Motor neuron (in vitro differentiated cells): ENCODE measurements at regions not wholly inside any gene's neighbourhood (a gene's known extent, or its start where the extent isn't known, plus 50 kb on each side); places are given as distances from the start of the nearest gene placed in this dataset.

Experiments
- ATAC-seq, 8 experiments: fragments of 200-7000 bp; cut with Tn5 transposase; replicated peaks in 6 of 8; 2 replicates each; pipeline ENCODE4 v1.8.0; 2021; ENCODE audit warnings: mild to moderate bottlenecking in 8 of 8, moderate library complexity in 8 of 8
- H3K27ac ChIP-seq, 2 donors: fragments of 250-450 bp; sonication (Bioruptor Pico); 2 replicates each; pipeline ENCODE4 v1.9.0; 2021; ENCODE audit warnings: antibody characterized with exemption in 2 of 2, mild to moderate bottlenecking in 2 of 2, moderate library complexity in 1 of 2
- H3K4me1 ChIP-seq, 2 donors: fragments of 250-450 bp; sonication (Bioruptor Pico); replicated peaks in 1 of 2; 2 replicates each; pipeline ENCODE4 v1.6.1; 2021; ENCODE audit warnings: antibody characterized with exemption in 2 of 2, mild to moderate bottlenecking in 2 of 2, moderate library complexity in 1 of 2
- H3K4me3 ChIP-seq, 5 donors: fragments of 250-450 bp; sonication (Bioruptor Pico); 2 replicates each; pipeline ENCODE4 v1.9.0; 2021; ENCODE audit warnings: antibody characterized with exemption in 5 of 5, mild to moderate bottlenecking in 5 of 5, moderate library complexity in 4 of 5
- WGBS, 10 experiments: fragments of 450-650 bp; shearing (Covaris generic); methylation state at CpG; one replicate each; pipeline ENCODE4 v1.0.0; 2022; 5-methylcytosine and 5-hydroxymethylcytosine counted together
- in situ Hi-C, 9 experiments: fragments of 400-800 bp; cut with MboI; loops; one replicate each; pipeline ENCODE4 v1.15.0; 2021; ENCODE audit warnings: low sequenced_read_pairs in 9 of 9, low pct_unique_long_range_greater_than_20kb in 2 of 9; ENCODE audit not compliant: unreplicated experiment in 9 of 9

DNA sequence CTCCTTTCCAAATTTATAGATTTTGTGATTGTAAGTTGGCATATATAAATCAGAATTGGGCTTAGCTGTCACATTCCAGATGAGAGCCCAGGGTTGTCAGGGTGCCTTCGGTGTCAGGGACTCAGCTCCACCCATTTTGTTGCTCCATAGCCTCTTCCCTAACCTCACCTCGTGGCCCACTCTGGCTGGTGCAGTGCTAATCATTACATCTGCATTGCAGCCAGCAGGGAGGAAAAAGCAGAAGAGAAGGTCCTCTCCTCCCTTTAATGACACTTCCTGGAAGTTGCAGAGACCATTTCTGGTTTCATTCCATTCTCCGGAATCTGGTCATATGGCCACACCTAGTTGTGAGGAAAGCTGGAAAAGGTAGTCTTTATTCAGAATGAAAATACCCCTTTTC lies 113.3 kb downstream of the CCT6B start:
- 0 to 86% (median 40%) methylated on average over 1 to 3 of the region's 3 CpGs; no CpG with 5 or more reads in 3 of the 10 experiments for WGBS, 10 experiments
- peak in 3 of 8 experiments; percentile 67 to 72 (median 67) for ATAC-seq
- H3K27ac ChIP-seq: no peak overlapping the region
- H3K4me1 ChIP-seq: peaks cover 2 to 6% of the 10 kb centered on the region in 2 donors
- H3K4me3 ChIP-seq: no peak overlapping the region
- in situ Hi-C loops: no loop called here

DNA sequence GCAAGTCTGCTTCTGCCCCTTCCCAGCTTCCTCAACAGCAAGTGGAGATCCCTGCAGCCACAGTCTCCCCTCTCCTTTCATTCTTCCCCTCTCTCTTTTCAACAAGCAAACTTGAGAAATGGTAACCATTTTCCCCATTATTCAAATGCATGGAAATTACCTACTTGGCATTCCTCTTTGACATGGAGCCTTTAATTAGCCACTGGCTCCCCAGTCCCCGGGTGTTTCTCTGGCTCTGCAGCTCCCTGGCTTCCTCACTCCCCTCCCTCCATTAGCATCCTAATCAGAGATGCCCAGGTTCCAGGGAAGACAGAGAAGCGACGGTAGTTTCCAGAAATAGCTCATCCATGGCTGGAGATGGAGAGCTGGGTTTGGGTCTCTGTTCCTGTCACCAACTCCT lies 116.0 kb downstream of the CCT6B start:
- in situ Hi-C loops: no loop called here
- ATAC-seq: no peak
- 0 to 54% (median 11%) methylated on average over 1 to 3 of the region's 3 CpGs; no CpG with 5 or more reads in 5 of the 10 experiments for WGBS, 10 experiments
- Histone ChIP-seq H3K27ac (no peak overlapping the region), H3K4me1 (peaks cover 0 to 2% of the 10 kb centered on the region in 2 donors), H3K4me3 (no peak overlapping the region)

DNA sequence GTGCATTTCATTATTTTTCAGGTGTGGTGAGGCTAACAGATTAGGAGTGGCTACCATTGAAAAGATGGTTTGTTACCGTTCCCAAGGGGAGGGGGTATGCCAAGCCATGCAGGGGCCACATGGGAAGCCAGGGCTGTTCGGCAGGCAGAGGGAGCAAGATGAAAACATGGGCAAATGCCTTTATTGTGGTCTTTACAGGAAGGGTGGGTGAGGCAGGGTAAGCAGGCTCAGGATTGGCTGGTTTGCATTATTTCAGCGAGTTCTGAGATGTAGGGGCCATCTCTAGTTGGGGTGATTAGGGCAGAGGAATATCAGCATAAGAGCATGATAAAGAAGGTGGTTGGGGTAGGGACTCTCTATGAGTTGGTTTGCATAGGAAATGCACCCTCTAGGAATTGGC lies 117.6 kb downstream of the CCT6B start:
- in situ Hi-C loops: no loop called here
- 0 to 65% (median 31%) methylated on average over 1 to 3 of the region's 3 CpGs; no CpG with 5 or more reads in 2 of the 10 experiments for WGBS, 10 experiments
- no peak for ATAC-seq
- no peaks in the 10 kb centered on the region for H3K4me1 ChIP-seq
- no peak overlapping the region for H3K27ac ChIP-seq
- H3K4me3 ChIP-seq: no peak overlapping the region

DNA sequence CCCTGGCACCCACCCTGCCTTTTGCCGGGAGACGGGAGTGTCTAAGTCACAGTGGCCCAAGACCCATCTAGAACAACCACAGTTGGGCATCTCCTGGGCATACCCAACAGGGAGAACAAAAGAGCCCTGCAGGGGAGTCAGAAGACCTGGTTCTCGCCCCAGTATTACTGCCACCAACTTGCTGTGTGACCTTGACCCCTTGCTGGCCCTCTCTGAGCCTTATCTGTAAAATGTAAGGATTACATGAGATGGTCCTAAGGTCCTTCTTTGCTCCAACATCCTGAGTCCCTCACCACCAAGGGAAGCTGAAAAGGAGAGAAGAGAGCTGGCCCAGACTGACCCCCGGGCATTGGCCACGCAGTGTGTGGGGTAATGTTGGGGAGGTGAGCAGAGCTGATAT lies 119.0 kb downstream of the CCT6B start:
- in situ Hi-C loops: no loop called here
- 69 to 100% (median 85%) methylated on average over 3 to 5 of the region's 5 CpGs; no CpG with 5 or more reads in 6 of the 10 experiments for WGBS, 10 experiments

DNA sequence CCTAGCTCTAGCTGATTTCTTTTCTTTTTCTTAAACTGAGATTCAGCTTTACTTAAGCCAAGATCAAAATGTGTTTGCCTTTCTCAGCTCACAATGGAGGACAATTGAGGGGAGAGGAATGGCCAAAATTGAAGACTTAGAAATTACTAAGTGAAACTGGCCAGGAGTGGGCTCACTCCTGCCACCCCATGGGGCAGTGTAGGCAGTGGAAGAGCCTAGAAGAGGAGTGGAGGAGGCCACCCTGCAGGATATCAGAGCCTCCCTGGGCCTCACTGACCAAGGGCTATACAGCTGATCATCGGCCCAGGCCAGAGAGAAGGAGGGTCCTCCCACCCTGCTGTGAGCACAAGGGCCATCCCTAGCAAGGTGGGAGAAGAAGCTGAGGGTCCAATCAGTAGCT lies 119.8 kb downstream of the CCT6B start:
- ATAC-seq: no peak
- in situ Hi-C loops: no loop called here
- no peak overlapping the region for H3K4me3 ChIP-seq

More for the DNA sequence above, 119.0 kb downstream of the CCT6B start:
- Histone ChIP-seq H3K4me3 (no peak overlapping the region), H3K27ac (no peak overlapping the region), H3K4me1 (no peaks in the 10 kb centered on the region)
- no peak for ATAC-seq

DNA sequence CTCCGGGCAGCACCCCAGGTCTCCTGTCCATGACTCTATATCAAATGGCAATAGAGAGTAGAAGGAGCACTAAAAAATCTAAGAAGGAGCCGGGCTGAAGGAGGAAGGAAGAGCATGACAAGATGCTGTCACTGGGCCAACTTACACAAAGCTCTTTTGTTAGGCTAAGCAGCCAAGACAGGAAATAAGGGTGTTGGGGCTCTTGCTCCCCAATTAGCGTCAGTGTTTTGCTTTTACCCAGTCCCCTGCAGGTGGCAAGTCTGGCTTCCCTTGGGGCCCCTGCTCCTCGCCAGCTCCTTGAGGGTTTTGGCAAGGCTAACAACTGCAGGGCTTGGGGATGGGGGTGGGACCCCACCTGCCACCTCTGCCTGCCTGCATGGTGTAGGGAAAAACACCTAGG lies 120.5 kb downstream of the CCT6B start:
- Histone ChIP-seq H3K4me1 (peaks cover 6 to 7% of the 10 kb centered on the region in 2 donors), H3K27ac (no peak overlapping the region), H3K4me3 (no peak overlapping the region)
- 45 to 83% (median 67%) methylated on average over 1 to 4 of the region's 4 CpGs; no CpG with 5 or more reads in 3 of the 10 experiments for WGBS, 10 experiments
- ATAC-seq: no peak
- in situ Hi-C loops: no loop called here

More for the DNA sequence above, 119.8 kb downstream of the CCT6B start:
- 40 to 100% (median 80%) methylated on average over 1 of the region's 1 CpG; no CpG with 5 or more reads in 7 of the 10 experiments for WGBS, 10 experiments
- Histone ChIP-seq H3K27ac (no peak overlapping the region), H3K4me1 (no peaks in the 10 kb centered on the region)

DNA sequence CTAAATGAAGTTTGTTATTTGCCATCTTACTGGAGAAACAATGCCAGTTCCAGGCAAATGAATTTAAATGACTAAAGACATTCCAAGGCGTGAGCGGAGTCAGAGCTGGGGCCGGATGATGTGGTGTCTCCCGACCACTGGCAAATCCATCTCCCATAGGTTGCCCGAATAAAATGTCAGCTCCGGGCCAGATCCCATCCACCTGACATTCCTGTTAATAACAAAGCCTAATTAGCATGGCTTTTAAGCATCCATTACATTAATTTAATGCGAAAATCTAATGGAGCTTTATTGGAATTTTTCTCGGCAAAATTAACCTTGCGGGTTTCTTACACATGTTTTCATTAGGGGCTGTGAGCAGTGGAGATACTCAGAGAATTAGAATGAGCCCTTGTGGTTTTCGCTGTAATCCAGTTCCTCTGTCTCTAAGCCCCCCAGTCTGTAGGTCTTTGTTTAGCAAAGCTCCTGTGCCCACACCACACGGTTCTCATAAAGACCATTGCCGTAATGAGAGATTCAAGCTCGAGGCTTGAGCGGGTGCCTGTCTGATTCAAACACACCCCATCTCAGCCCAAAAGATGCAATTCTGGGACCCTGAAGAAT lies 123.3 kb downstream of the CCT6B start:
- ATAC-seq: peak in 1 of 8 experiments; percentile 68
- WGBS, 10 experiments: 8 to 81% (median 47%) methylated on average over 3 to 10 of the region's 14 CpGs
- peaks cover 8% of the 10 kb centered on the region in 2 donors for H3K4me1 ChIP-seq
- in situ Hi-C loops: no loop called here
- peak overlapping the region in 1 of 2 donors; percentile 10 for H3K27ac ChIP-seq
- no peak overlapping the region for H3K4me3 ChIP-seq

DNA sequence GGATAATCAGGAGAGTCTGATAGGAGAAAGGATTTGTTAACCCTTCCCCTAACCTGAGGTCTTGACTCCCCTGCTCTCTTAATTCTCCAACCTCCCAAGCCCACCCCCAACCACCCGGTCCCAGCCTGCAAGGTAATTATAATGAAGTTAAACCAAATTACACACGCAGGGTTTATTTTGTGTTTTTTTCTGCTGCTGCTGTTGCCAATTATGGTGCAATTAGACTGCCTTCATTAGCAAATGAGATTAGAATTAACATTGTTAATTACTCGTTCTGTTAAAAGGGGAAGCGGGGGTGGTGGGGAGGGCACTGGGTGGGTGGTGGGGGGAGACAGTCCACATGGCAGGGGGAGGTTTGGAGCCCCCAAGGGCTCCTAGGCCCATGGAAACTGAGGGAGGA lies 128.9 kb downstream of the CCT6B start:
- in situ Hi-C loops: no loop called here
- whole genome bisulfite sequencing, 10 experiments: 0 to 20% methylated on average over 1 of the region's 4 CpGs; no CpG with 5 or more reads in 8 of the 10 experiments
- ATAC-seq: no peak

DNA sequence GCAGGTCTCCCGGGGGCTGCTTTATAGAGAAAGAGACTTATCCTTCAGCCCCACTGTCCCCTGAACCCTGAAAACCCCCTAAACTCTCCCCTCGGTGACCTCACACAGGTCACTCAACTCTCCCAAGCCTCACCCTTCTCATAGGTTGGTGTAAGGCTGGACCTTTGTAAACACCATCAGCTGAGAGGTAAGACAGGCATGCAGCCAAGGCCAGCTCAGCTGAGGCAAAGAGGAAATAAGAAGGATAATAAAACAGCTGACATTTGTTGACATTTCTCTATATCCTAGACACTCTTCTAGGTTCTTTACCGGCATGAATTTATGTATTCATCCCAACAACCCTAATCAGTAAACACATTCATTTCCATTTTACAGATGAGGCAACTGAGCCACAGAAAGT lies 134.3 kb downstream of the CCT6B start:
- no peak overlapping the region for H3K4me3 ChIP-seq
- no peak overlapping the region for H3K27ac ChIP-seq
- WGBS, 10 experiments: 40 to 100% (median 100%) methylated on average over 1 to 2 of the region's 3 CpGs; no CpG with 5 or more reads in 5 of the 10 experiments
- peak in 1 of 8 experiments; percentile 6 for ATAC-seq
- peaks cover 28 to 34% of the 10 kb centered on the region in 2 donors for H3K4me1 ChIP-seq
- in situ Hi-C loops: no loop called here

More for the DNA sequence above, 128.9 kb downstream of the CCT6B start:
- H3K4me3 ChIP-seq: no peak overlapping the region
- peaks cover 14 to 27% of the 10 kb centered on the region in 2 donors for H3K4me1 ChIP-seq
- no peak overlapping the region for H3K27ac ChIP-seq

DNA sequence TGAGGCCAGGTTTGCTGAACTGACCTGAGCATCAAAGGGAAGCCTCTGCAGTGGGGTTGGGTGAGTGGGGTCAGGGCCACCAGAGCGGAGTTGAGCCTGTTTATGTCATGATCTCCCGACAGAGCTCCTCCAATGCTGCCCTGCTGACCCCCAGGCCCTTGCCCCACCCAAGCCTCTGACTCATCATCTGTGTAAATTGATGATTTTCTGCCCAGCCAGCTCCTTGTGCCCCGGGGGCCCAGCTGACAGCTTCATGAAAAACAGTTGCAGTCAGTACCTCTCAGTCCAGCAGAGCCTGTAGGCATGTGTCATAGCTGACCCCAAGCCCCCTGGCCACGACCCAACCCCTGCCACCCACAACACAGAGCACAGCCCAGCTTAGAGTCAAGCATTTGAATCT lies 134.9 kb downstream of the CCT6B start:
- WGBS, 10 experiments: 0 to 33% (median 0%) methylated on average over 1 to 2 of the region's 4 CpGs; no CpG with 5 or more reads in 5 of the 10 experiments
- in situ Hi-C loops: no loop called here
- Histone ChIP-seq H3K27ac (peak overlapping the region in 1 of 2 donors; percentile 51), H3K4me1 (peaks cover 25 to 34% of the 10 kb centered on the region in 2 donors), H3K4me3 (no peak overlapping the region)
- peak; percentile 73 to 94 (median 88) for ATAC-seq

DNA sequence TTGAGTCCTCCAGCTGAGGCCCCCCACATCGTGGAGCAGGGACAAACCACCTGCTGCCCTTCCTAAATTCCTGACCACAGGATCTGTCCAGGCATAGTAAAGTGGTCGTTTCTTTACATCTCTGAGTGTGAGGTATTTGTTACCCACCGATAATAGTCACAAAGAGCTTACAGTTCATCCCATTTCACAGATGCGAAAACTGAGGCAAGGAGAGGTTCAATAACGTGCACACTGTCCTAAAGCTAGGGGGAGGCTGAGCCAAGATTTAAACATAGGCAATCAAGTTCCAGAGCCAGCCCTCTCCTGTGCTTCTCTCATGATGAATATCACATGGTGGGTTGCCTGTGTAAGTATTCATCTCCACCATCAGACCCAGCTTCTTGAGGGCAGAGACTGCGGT lies 135.4 kb downstream of the CCT6B start:
- no peak for ATAC-seq
- peaks cover 29 to 37% of the 10 kb centered on the region in 2 donors for H3K4me1 ChIP-seq
- no peak overlapping the region for H3K4me3 ChIP-seq
- in situ Hi-C loops: no loop called here
- WGBS, 10 experiments: 31 to 100% (median 80%) methylated on average over 1 to 4 of the region's 6 CpGs; no CpG with 5 or more reads in 5 of the 10 experiments
- H3K27ac ChIP-seq: peak overlapping the region in 1 of 2 donors; percentile 51

DNA sequence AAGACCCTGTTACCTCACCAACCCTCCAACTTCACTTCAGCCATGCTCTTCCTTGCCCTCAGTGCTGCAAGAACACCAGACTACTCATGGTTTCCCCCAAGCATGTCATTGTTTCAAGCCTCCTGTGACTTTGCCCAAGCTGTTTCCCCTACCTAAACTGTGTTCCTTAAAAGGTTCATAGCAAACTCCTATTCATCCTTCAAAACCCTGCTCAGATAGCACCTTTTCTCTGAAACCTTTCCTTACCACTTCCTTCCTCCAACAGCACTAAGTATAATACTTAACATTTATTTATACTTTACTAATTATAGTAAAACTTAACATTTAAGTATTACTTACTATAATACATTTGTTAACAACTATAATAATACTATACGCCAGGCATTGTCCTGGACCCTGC lies 136.2 kb downstream of the CCT6B start:
- no peak for ATAC-seq
- WGBS, 10 experiments: 14 to 100% (median 100%) methylated on average over 1 of the region's 1 CpG; no CpG with 5 or more reads in 3 of the 10 experiments
- Histone ChIP-seq H3K27ac (no peak overlapping the region), H3K4me3 (no peak overlapping the region), H3K4me1 (peaks cover 35 to 41% of the 10 kb centered on the region in 2 donors)
- in situ Hi-C loops: no loop called here

DNA sequence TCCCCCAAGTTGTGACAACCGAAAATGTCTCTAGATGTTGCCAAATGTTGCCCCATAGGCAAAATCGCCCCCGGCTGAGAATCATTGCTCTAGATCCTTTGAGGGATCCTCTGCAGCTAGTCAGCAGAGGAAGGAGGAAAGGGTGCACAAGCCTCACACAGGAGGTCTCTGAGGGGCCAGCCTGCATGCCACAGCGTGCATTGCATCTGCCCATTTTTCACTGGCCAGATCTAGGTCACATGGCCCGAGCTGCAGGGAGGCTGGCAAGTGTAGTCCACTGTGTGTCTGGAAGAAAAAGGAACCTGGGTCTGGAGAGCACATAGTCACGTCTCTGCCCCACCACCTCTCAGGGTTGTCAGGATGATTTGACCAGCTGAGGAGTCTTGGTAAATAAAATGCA lies 138.2 kb downstream of the CCT6B start:
- 10 to 89% (median 40%) methylated on average over 1 to 6 of the region's 6 CpGs; no CpG with 5 or more reads in 3 of the 10 experiments for WGBS, 10 experiments
- Histone ChIP-seq H3K4me3 (no peak overlapping the region), H3K27ac (no peak overlapping the region), H3K4me1 (peaks cover 37 to 56% of the 10 kb centered on the region in 2 donors)
- in situ Hi-C loops: no loop called here
- ATAC-seq: peak in 2 of 8 experiments; percentile 9
